HG03139 (cell line): ENCODE measurements at regions not wholly inside any gene's neighbourhood (a gene's known extent, or its start where the extent isn't known, plus 50 kb on each side); places are given as distances from the start of the nearest gene placed in this dataset.
"Not testable (repeated sequence)": the region's sequence is repeated elsewhere in the genome, so short reads cannot be mapped to it uniquely, and the experiment has no call there.

Source experiments
- ATAC-seq: cut with Tn5 transposase; IDR thresholded peaks from one replicate; pipeline ENCODE4 v1.9.1; 2021; ENCODE audit not compliant: unreplicated experiment

DNA sequence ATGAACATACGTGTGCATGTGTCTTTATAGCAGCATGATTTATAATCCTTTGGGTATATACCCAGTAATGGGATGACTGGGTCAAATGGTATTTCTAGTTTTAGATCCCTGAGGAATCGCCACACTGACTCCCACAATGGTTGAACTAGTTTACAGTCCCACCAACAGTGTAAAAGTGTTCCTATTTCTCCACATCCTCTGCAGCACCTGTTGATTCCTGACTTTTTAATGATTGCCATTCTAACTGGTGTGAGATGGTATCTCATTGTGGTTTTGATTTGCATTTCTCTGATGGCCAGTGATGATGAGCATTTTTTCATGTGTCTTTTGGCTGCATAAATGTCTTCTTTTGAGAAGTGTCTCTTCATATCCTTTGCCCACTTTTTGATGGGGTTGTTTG is 493.0 kb upstream of the PIK3R1 start:
- not testable (repeated sequence) for ATAC-seq

DNA sequence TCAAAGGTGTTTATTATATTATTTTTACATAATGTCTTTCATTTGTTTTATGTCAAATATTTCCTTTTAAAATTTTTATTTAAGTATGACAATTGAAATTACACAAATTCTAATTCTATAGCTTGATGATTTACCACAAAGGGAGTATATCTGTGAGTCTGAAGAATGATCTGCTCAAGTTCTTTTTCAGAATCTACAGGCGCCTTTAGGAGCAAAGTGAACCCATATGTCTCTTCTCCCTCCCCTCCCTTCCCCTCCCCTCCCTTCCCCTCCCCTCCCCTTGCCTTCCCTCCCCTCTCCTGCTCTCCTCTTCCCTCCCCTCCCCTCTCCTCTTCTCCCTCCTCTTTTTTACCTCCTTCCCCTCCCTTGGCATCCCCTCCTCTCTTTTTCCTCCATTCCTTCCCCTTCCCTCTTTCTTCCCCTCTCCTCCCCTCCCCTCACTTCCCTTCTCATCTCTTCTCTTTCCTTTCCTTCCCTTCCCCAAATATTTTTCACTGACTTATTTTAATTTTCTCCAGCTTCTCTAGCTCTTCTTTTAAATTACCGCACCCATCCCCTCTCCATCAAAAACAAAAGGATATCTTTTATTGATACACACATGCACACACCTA is 495.3 kb upstream of the PIK3R1 start:
- ATAC-seq: no peak

DNA sequence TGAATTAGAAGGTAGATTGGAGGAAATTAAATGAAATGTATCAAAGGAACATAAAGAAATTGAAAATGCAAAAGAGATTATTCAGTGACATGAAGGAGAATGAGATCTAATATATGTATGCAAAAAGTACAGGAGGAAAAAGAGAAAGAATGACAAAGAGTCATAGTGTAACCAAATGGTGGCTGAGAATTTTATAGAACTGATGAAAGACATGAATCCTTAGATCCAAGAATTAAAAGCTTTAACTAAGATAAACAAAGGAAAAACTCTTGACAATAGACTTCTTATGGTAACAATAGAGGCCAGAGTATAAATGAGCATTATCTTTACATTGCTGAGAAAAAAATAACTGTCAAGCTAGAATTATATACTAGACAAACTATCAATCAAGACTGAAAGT is 505.4 kb upstream of the CD180 start:
- no peak for ATAC-seq

DNA sequence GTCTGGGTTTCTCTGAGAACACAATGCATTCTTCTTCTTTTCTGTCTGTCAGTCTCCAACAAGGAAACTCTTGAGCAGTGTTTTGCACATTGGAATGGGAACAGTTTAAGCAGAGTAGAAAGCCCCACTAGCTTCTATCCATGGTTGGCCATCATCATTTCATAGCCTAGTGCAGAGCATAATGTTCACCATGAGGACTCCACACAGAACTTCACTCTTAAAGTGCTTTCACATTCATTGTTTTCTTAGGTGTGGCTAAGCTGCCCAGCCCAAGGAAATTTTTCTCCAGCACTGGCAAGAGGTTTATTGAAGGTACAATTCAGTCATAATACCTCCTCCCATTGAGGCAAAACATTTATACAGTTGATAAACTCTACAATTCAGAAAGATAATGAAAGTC is 503.0 kb upstream of the CD180 start:
- no peak for ATAC-seq

DNA sequence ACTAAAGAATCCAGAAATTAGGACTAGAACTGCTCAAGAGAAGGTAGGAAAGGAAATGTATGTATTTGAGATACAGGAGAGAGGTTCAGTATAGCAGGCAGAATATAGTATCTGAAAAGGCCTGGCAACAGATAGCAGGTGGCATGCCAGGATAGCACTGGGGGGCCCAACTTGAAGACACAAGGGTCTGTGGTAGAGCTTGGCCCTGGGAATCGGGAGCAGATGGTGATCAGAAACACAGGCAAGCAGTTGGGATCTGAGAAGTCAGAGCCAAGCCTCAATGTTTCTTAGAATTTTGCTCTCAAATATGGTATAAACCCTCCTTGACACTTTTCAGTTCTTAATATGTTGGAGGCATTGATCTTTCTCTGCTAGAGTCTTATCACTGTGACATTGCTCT is 499.8 kb upstream of the CD180 start:
- no peak for ATAC-seq

DNA sequence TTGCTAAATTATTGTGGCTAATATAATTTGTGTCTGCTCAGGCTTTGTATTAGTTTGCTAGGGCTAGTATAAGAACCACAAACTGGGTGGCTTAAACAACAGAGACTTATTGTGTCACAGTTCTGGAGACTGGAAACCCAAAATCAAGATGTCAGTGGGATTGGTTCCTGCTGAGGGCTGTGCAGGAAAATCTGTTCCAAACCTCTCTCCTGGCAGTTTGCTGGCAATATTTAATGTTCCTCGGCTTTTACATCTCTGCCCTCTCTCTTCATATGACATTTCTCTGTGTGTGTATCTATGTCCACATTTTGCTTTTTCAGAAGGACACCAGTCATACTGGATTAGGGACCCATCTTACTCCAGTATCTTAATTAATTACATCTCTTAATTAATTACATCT is 498.8 kb upstream of the CD180 start:
- ATAC-seq: no peak

DNA sequence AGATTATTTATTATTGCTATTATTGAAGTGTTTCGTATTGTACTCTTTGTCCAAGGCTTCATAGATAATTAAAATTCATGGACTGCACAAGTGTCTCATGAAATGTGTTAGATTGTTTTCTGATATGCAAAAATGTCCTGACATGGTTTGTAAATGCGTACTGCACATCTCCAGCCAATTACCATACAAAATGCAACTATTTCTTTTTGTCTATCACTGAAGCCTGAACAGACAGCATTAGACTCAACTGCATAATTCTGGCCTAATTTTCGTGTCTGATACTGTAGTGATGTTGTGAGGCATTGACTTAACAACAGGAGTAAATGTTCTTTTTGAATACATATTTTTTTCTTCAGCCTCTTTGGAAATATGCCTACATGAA is 498.2 kb upstream of the CD180 start:
- ATAC-seq: no peak

DNA sequence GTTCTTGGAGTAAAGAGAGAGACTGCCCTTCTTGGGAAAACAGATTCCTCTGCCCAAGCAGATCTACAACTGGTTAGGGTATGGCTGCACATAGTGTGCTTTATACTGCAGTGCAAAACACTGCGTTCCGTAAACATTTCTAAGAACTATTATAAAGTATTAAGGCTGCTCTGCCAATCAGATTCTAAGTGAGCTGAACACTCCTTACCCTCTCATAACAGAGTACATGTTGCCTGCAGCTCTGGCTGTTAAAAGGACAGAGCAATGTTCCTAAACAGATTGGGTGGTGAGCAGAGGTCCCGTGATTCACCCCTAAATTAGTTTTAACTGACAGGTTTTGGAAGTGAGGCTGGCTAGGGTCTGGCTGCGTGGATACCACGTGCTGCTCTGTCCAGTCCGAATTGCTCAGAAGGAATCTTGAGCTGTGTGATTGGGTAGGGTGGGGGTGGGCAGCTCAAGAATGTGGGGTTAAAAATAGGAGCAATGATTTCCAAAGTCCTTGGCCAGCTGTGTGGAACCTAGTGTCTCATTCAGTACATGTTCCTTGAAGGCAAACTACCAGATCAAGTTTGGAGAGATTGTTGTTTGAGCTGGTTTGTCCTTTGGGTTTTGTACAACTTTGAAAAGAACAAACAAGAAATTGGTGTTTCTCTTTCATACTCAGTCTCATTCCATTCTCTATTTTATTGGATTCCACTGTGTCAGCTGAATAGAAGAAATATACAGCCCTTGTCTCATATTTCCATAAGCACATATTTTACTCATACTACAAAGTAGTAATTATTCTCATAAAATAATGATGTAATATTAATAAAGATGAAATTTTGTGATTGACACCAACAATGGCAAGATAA is 497.6 kb upstream of the CD180 start:
- ATAC-seq: no peak

DNA sequence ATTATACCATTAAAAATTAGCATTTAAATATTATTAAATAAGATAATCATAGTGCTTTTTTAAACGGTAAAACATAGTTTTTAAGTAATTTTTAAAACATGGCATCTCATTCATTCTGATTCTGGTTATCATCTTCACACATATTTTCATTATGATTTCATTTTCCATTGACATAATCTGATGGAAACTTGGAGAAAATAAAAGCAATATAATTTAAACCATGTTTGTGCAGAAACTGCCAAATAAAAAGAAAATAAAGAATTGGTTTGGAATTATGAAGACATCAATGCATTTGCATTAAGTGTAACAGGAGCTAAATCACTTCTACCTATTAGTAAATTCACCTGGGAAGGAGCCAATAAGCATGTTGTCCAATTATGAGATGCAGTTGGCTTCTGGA is 490.1 kb upstream of the CD180 start:
- ATAC-seq: no peak

DNA sequence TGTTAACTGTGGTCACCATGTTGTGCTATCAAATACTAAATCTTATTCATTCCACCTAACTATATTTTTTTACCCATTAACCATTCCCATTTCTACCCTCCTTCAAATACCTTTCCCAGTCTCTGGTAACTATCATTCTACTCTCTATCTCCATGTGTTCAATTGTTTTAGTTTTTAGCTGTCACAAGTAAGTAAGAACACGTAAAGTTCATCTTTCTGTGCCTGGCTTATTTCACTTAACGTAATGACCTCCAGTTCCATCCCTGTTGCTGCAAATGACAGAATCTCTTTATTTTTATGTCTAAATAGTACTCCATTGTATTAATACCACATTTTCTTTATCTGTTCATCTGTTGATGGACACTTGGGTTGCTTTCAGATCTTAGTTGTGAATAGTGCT is 485.1 kb upstream of the CD180 start:
- ATAC-seq: no peak

DNA sequence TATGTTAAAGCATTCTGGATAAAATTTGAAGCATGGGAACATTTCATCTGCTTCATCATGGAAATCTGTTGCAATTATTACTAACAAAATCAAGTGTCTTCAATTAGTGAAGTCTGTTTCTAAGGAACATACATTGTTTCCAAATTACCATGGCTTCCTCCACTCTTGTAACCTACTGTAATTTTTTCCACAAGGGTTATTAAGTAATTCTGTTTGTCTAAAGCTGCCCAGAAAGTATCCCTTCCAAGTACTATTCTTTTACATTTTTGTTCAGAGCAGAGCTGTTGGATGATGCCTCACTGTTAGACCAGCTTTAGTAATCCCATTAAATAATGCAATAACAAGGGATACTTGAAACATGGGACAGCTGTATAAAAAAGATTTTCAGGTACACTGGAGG is 483.5 kb upstream of the CD180 start:
- no peak for ATAC-seq

DNA sequence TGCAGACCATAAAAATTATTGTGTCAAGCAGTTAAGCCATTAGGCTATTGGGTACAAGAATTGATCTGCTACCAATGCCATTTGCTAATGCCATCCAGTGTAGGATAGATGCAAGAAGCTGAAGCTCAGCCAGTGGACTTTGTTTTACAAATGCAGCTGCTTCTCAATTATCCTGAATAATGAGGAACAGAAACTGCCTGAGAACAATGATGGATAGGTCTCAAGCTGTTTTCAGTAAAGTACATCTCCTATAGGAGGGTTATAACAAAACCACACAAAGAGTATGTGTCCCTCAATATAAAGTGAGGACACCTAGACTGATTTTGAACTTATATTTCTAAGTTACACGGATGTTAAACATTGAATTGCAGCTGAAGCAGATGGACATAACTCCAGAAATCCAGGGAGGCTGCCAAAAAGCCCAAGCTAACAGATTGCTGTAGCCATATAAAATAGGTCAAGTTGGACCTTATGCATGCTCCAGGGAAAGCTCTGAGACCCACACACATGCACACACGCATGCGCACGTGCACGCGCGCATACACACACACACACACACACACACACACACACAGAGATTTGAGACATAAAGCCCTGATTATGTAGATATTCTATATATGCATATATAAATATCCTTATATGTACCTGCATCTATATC is 482.7 kb upstream of the CD180 start:
- ATAC-seq: no peak

DNA sequence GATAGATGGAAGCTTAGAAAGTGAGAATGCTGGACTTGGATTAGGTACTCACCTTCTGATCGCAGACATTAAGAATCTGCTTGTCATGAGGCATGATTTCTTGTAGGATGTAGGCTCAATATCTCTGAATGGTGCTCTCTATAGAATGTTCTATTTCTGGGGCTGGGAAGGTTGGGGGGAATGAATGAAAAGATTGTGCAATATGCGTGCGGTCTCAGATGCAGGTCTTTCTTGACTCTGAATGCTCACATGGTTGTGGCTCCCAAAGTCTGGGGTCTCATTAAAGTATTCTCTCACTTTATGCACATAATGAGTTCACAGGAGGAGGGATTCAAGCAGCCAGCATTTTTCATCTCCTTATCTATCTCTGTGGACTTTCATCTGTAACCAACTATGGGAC is 482.0 kb upstream of the CD180 start:
- ATAC-seq: no peak

DNA sequence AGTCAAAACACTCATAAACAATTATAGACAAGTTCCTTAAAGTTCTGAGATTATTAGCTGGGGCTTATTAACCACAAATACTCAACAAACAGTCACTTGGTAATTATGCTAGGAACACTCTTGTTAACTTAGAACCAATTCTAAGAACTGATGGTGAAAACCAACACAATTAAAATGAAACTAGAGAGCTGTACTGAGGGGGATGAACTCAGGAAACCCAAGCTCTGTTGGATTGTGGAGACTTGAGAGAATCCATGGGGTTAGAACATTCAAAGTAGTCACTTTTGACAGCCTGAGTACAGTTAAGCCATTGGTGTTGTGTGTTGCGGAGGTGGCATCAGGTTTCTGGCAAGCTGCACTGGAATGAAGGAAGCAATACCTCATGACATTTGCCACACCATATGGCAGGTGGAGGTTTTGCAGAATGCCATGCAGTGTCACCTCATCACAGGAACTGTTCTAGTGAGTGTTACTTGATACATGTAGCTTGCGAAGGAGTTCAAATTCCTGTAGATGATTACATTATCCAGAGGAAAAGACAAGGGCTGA is 480.9 kb upstream of the CD180 start:
- ATAC-seq: no peak

DNA sequence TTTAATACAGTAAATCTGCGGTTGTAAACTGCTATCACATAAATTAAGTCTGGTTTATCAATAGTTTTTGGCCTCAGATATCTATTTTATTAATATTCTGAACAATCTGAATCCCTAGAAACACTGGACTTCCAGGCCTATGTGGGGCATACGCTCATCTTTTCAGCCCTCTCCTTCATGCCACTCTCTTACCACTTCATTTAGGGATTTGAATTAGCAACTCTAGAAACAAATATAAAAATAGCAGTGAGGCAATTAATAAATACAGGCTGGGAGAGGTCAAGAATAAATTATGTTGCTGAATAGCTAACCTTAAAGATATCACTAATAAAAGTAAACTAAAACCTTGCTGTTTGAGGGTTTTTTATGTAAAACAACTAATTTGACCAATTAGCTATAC is 480.3 kb upstream of the CD180 start:
- ATAC-seq: no peak

DNA sequence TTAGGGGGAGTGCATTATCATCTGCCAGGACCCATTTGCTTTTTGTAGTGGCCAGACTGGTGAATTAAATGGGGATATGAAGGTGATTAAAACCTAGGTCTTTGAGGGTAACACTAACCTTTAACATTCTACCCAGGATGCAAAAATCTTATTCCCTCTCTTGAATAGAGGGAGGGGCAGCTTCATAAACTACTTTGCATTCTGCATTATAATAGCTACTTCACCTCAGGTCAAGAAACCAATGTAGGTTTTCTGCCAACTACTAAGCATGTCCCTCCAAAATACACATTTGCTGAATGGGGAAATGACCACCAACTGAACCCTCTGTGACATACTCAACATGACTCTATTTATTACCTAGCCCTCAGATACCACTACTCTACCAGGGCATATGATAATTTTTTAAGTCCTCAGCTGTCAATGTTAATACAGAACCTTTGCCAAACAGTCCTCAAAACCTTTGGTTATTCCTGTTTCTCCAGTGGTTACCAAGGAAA is 477.6 kb upstream of the CD180 start:
- ATAC-seq: no peak

DNA sequence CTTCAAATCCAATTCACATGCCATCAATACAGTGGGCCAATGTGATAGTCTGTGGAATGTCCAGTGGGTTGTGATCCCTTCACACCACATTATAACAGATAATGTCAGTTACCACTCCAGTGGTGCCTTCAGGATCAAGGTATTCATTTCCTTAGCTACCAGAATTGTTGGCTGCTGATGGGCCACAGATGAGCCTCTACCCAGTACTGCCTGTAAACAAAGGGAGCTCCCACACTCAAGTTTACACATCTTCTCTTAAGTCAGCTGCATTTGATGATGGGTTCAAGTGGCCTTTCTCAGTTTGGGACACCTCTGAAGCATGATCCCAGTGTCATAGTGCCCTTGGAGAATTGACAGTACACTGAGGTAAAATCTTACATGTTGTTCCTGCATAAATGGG is 477.0 kb upstream of the CD180 start:
- no peak for ATAC-seq

DNA sequence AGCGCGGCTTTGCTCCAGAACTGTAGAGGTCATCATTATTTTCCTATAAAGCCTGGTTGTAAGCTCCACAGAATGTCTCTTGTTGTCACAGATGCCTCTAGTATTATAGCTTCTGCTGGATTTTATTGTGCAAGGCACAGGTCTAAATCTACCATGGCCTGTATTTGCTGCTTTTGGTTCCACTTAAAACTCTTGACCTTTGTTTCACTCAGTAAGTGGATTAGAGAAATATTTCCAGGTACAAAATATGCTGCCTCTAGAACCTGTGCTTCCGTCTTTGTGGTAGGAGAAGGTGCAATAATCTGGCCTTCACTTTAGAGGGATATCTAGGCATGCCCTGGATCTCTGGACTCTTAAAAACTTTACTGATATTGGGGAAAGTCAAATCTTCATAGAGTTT is 476.6 kb upstream of the CD180 start:
- no peak for ATAC-seq

DNA sequence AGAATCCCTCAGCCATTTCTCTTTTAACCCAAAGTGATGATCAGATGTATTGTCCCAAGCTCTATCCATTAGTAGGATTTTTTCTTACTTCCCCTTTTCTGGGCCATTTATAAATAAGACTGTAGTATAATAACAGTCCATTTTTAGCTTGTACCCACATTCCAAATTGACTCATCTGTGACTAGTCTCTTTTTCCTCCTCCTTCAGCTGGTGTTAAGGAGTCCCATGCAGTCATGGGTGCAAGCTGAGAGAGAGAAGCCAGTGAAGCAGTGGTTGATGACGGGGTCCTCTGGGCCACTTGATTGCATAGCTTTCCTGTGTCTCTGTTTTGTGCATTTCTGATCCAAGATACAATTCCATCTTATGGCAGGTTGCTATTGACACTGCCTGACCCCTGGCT is 476.0 kb upstream of the CD180 start:
- no peak for ATAC-seq

DNA sequence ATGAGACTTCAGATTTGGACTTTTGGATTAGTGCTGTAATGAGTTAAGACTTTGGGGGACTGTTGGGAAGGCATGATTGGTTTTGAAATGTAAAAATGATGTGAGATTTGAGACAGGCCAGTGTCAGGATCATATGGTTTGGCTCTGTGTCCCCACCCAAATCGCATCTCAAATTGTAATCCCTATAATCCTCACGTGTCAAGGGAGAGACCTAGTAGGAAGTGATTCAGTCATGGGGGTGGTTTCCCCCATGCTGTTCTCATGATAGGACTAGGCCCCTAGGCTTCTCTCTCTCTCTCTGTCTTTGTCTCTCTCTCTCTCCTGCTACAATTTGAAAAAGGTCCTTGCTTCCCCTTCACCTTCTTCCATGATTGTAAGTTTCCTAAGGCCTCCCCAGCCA is 473.3 kb upstream of the CD180 start:
- no peak for ATAC-seq

DNA sequence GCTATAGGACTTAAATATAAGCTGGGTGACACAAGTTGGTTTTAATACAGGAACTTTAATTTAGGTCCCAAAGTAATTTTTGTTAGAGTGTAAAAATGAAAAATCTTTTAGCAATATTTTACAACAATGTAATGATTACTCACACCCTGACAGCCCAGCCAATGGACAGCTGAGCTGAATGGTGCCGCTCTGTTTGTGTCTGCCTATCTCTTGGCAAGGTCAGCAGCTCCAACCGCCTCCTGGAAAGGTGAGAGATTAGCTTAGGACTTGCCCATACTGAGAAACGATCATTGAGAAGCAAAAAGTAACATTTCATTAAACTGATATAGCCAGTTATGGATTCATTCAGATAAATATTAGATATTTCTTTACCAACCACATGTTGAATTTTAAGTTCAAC is 463.6 kb upstream of the CD180 start:
- no peak for ATAC-seq

DNA sequence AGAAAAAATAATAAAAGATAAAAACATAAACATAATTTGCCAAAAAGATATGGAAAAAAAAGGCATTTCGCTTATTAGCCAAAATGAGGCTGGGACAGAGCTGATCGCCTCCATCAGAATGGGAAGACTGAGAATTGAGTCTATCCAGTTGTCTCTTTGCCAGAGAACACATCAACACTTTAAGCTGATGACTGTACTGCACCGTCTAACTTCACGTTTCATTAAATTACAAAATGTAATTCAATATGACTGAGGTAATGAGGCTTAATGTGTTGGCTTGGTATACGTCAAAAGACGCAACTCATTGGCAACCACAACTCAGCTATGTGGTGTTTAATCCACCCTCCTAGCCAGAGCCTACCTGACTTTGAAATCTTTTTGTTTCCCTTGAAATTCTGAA is 462.7 kb upstream of the CD180 start:
- ATAC-seq: no peak
